ENCODE measurements at regions not wholly inside any gene's neighbourhood (a gene's known extent, or its start where the extent isn't known, plus 50 kb on each side); places are given as distances from the start of the nearest gene placed in this dataset.

DNA sequence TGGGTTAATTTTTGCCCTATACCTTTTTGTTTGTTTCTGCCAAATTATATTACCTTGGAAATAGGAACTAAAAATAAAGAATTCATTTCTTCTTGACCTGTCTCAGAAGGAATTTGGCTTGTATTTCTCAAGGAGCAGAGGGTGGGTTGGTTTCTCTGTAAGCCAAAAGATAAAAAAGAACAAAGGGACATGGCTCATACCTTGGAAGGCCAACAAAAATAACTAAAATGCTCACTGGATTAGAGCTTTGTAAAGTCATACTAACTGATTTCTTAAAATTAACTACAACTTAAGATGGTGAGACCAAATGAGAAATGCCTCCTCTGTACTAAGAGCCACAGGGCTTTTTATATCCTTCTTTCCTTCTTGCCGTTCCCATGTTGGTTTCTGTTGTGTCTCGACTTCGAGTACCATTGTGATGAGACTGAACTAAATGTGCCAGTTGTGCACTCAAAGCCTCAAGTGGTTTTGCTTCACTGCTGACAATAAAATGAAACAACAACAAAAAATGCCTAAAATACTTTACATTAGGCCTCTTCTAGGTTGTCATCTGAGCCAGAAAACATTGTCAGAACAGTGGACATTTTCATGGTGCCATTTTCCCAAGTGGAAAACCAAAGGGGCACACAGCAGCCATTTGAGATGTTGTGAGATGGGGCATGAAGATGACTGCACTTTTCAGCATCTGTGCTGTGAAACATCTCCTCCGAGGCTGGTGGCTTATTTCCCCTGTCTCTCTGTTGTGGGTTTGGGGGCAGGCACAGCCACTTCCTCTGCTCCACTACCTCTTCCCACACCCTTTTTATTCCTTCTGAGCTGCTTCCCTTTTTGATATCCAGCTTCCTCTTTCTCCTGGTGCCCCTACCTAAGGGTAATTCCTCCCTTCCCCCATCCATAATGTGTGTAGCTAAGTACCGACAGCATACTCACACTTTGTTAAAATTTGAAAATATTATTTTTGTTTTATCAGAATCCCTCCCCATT lies 51.8 kb upstream of the AGR3 start:
- TF ChIP-seq, protein P1, sequence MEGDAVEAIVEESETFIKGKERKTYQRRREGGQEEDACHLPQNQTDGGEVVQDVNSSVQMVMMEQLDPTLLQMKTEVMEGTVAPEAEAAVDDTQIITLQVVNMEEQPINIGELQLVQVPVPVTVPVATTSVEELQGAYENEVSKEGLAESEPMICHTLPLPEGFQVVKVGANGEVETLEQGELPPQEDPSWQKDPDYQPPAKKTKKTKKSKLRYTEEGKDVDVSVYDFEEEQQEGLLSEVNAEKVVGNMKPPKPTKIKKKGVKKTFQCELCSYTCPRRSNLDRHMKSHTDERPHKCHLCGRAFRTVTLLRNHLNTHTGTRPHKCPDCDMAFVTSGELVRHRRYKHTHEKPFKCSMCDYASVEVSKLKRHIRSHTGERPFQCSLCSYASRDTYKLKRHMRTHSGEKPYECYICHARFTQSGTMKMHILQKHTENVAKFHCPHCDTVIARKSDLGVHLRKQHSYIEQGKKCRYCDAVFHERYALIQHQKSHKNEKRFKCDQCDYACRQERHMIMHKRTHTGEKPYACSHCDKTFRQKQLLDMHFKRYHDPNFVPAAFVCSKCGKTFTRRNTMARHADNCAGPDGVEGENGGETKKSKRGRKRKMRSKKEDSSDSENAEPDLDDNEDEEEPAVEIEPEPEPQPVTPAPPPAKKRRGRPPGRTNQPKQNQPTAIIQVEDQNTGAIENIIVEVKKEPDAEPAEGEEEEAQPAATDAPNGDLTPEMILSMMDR (conservative IDR thresholded peaks at IDR 0.05), result no peak
- Mint-ChIP-seq H3K27me3 (no peaks in the 10 kb centered on the region), H3K4me3 (no peak overlapping the region), H3K27ac (no peak overlapping the region), H3K36me3 (no peaks in the 10 kb centered on the region), H3K9me3 (no peaks in the 10 kb centered on the region), H3K4me1 (ENCODE audit: unreplicated experiment) (no peaks in the 10 kb centered on the region)
- DNase-seq (ENCODE audit: extremely low spot score, unreplicated experiment), result no peak

DNA sequence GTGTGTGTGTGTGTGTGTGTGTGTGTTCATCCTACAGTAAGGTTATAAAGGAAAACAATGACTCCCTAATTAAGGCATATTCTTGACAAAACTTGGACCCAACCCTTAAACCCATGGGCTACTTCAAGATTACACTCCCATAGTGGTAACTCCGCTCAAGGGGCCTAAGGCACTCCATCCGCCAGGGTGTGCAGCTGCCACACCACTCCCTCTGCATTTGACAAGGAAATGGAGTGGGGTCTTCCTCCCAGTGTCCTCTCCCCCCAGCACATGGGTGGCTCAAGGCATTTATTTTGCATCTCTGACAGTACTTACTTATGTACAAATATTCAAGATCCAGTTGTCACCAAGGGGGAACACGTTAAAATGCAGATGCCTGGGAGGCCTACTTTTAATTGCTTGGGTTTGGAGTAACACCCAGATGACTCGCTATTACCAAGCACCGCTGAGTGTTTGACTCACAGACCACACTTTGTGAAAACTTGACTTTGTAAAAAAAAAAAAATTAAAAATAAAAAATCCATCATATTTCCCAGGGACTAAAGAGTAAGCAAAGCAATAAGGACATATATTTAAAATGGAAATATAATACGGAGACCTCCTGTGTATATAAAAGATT lies 53.0 kb upstream of the AGR3 start:
- TF ChIP-seq, protein P1 (conservative IDR thresholded peaks at IDR 0.05), result no peak
- Mint-ChIP-seq H3K4me1 (ENCODE audit: unreplicated experiment) (no peaks in the 10 kb centered on the region), H3K27ac (no peak overlapping the region), H3K4me3 (no peak overlapping the region), H3K27me3 (no peaks in the 10 kb centered on the region), H3K36me3 (no peaks in the 10 kb centered on the region), H3K9me3 (no peaks in the 10 kb centered on the region)
- DNase-seq (ENCODE audit: extremely low spot score, unreplicated experiment), result no peak

DNA sequence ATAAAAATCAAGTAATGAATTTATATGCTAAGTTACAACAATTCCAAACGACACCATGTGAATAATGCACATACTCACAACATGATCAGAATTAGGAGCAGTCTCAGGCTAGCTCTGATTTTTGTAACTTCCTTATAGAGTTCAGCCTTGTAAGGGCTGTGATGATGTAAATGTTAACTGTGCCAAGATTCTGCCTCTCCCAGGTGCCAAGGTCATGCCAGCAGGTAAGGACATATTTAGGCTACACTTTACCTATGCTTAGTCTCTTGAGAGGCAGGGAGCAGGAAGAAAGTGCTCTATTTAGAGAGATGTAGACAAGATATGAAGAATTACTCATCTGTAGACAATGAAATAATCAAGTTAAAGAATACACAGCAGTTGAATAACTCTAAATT lies 53.6 kb upstream of the AGR3 start:
- TF ChIP-seq, protein P1 (conservative IDR thresholded peaks at IDR 0.05), result no peak
- Mint-ChIP-seq H3K4me3 (no peak overlapping the region), H3K9me3 (no peaks in the 10 kb centered on the region), H3K27me3 (no peaks in the 10 kb centered on the region), H3K36me3 (no peaks in the 10 kb centered on the region), H3K4me1 (ENCODE audit: unreplicated experiment) (no peaks in the 10 kb centered on the region), H3K27ac (no peak overlapping the region)
- no peak for DNase-seq (ENCODE audit: extremely low spot score, unreplicated experiment)

DNA sequence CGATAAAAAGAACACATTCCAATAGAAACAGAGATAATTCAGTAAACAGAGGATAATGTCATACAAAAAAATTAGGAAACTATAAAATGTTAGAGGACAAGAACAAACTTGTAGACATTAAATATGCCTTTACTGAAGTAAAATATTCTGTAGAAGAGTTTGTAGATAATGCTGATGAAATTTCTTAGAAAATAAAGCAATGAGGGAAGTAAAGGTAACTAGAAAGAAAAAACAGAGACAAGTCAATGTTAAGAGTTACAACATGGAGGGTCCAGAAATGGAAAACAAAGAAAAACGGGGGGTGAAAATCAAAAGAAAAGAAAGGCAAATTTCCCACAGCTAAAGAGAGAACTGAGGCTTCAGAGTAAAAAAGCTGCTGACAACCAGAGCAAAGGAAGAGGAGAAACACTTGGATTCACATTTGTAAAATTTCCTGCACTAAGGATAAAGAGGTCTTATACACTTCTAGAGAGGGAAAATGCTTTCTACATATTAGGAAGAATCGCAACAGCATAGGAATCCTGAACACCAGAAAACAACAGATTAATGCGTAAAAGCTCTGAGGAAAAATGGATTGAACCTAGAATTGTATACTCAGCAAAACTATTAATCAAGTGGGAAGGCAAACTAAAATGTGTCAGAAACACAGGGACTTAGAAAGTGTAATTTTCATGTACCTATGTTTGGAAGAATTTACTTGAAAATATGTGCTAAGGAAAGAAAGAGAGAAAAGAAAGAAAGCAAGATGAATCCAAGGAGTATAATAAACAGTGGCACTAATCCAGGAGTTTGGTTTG lies 55.0 kb upstream of the AGR3 start:
- Mint-ChIP-seq H3K4me3 (no peak overlapping the region), H3K36me3 (no peaks in the 10 kb centered on the region), H3K4me1 (ENCODE audit: unreplicated experiment) (no peaks in the 10 kb centered on the region), H3K27ac (no peak overlapping the region), H3K9me3 (no peaks in the 10 kb centered on the region), H3K27me3 (no peaks in the 10 kb centered on the region)
- TF ChIP-seq, protein P1 (conservative IDR thresholded peaks at IDR 0.05), result no peak
- DNase-seq (ENCODE audit: extremely low spot score, unreplicated experiment), result no peak

DNA sequence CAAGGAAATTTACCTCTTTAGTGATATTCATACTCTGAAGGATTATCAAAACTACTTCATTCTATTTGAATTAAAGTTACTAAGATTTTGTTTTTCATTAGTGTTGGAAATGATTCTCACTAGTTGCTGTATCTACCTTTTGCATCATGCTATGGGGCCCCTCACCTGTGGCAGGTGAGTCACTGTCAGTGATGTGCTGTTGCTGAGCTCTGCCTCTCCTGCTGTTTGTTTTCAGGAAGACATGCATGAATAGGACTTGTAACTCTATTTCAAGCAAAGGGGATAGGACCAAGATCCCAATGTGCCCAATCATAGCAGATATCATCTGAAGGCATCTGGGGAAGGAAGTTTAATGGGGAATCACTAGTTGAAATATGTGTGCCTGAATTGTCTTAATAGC lies 57.4 kb upstream of the AGR3 start:
- TF ChIP-seq, protein P1 (conservative IDR thresholded peaks at IDR 0.05), result no peak
- H3K4me1 Mint-ChIP-seq (ENCODE audit: unreplicated experiment), result no peaks in the 10 kb centered on the region

More for the DNA sequence above, 57.4 kb upstream of the AGR3 start:
- Mint-ChIP-seq H3K9me3 (no peaks in the 10 kb centered on the region), H3K27me3 (no peaks in the 10 kb centered on the region), H3K4me3 (no peak overlapping the region), H3K36me3 (no peaks in the 10 kb centered on the region), H3K27ac (no peak overlapping the region)
- no peak for DNase-seq (ENCODE audit: extremely low spot score, unreplicated experiment)
